Panc1 (cell line): ENCODE measurements at regions not wholly inside any gene's neighbourhood (a gene's known extent, or its start where the extent isn't known, plus 50 kb on each side); places are given as distances from the start of the nearest gene placed in this dataset.

ENCODE experiments used
- POLR2AphosphoS5 ChIP-seq: IDR thresholded peaks from 2 replicates; pipeline ENCODE4 v1.6.1; 2012; ENCODE audit warnings: mild to moderate bottlenecking, low read depth, low read length, moderate library complexity
- TCF7L2 ChIP-seq: IDR thresholded peaks from 2 replicates; pipeline ENCODE4 v1.6.1; 2011; ENCODE audit warnings: mild to moderate bottlenecking, low read depth, low read length, inconsistent platforms
- TF ChIP-seq, protein P1 (sequence below): fragments of 450-650 bp; IDR thresholded peaks from 2 replicates; pipeline ENCODE4 v1.5.1; 2017; ENCODE audit warnings: mild to moderate bottlenecking
- TF ChIP-seq, protein P2 (sequence below), 2 experiments: IDR thresholded peaks; 2 replicates each; pipeline ENCODE4 v1.6.1; 2011 to 2012; ENCODE audit warnings: low read depth in 2 of 2, control low read depth in 1 of 2, low read length in 1 of 2, mild to moderate bottlenecking in 1 of 2, moderate library complexity in 1 of 2; ENCODE audit not compliant: insufficient read depth in 1 of 2

DNA sequence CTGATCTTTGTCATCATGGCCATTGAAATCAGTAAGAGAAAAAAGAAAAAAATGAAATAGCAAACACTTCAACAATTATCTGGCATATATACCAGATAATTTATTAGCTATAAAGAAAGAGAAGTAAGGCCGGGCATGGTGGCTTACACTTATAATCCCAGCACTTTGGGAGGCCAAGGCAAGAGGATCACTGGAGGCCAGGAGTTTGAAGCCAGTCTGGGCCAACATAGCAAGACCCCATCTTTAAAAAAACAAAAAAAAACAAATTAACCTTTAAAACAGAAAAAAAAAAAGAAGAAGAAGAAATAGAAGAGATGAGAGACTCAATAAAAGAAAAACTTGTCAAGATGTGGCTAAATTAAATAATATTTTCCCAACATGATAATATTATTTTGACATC is 61.6 kb upstream of the TGIF1 start:
- TF ChIP-seq, protein P1, sequence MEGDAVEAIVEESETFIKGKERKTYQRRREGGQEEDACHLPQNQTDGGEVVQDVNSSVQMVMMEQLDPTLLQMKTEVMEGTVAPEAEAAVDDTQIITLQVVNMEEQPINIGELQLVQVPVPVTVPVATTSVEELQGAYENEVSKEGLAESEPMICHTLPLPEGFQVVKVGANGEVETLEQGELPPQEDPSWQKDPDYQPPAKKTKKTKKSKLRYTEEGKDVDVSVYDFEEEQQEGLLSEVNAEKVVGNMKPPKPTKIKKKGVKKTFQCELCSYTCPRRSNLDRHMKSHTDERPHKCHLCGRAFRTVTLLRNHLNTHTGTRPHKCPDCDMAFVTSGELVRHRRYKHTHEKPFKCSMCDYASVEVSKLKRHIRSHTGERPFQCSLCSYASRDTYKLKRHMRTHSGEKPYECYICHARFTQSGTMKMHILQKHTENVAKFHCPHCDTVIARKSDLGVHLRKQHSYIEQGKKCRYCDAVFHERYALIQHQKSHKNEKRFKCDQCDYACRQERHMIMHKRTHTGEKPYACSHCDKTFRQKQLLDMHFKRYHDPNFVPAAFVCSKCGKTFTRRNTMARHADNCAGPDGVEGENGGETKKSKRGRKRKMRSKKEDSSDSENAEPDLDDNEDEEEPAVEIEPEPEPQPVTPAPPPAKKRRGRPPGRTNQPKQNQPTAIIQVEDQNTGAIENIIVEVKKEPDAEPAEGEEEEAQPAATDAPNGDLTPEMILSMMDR = no peak
- TF ChIP-seq, protein P2, sequence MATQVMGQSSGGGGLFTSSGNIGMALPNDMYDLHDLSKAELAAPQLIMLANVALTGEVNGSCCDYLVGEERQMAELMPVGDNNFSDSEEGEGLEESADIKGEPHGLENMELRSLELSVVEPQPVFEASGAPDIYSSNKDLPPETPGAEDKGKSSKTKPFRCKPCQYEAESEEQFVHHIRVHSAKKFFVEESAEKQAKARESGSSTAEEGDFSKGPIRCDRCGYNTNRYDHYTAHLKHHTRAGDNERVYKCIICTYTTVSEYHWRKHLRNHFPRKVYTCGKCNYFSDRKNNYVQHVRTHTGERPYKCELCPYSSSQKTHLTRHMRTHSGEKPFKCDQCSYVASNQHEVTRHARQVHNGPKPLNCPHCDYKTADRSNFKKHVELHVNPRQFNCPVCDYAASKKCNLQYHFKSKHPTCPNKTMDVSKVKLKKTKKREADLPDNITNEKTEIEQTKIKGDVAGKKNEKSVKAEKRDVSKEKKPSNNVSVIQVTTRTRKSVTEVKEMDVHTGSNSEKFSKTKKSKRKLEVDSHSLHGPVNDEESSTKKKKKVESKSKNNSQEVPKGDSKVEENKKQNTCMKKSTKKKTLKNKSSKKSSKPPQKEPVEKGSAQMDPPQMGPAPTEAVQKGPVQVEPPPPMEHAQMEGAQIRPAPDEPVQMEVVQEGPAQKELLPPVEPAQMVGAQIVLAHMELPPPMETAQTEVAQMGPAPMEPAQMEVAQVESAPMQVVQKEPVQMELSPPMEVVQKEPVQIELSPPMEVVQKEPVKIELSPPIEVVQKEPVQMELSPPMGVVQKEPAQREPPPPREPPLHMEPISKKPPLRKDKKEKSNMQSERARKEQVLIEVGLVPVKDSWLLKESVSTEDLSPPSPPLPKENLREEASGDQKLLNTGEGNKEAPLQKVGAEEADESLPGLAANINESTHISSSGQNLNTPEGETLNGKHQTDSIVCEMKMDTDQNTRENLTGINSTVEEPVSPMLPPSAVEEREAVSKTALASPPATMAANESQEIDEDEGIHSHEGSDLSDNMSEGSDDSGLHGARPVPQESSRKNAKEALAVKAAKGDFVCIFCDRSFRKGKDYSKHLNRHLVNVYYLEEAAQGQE (IDR thresholded peaks at IDR 0.05; ENCODE audit: insufficient read depth in 1 of 2, low read depth in 2 of 2, low read length in 1 of 2) = no peak
- no peak for TF ChIP-seq POLR2AphosphoS5
- no peak for TF ChIP-seq TCF7L2
